Immature natural killer cell (primary cell): ENCODE measurements at regions not wholly inside any gene's neighbourhood (a gene's known extent, or its start where the extent isn't known, plus 50 kb on each side); places are given as distances from the start of the nearest gene placed in this dataset.
"Not testable (repeated sequence)": the region's sequence is repeated elsewhere in the genome, so short reads cannot be mapped to it uniquely, and the experiment has no call there.

Source experiments
- DNase-seq, 3 donors: peaks; one replicate each; pipeline ENCODE4 v3.0.0; 2022; ENCODE audit warnings: mixed read lengths in 1 of 3
- H3K27ac Mint-ChIP-seq, 6 donors: one replicate each; pipeline ENCODE4 v1.8.0; 2020; ENCODE audit warnings: mixed read lengths in 6 of 6, mild to moderate bottlenecking in 5 of 6, inconsistent platforms in 4 of 6, moderate library complexity in 3 of 6
- H3K27me3 Mint-ChIP-seq, 3 donors: one replicate each; pipeline ENCODE4 v1.8.0; 2020 to 2021; ENCODE audit warnings: low read depth in 3 of 3, mild to moderate bottlenecking in 3 of 3, mixed read lengths in 3 of 3, moderate library complexity in 3 of 3, inconsistent platforms in 1 of 3
- H3K36me3 Mint-ChIP-seq, 3 donors: one replicate each; pipeline ENCODE4 v1.8.0; 2020; ENCODE audit warnings: mixed read lengths in 3 of 3, inconsistent platforms in 2 of 3, mild to moderate bottlenecking in 2 of 3
- H3K4me1 Mint-ChIP-seq, 2 donors: one replicate each; pipeline ENCODE4 v1.8.0; 2020; ENCODE audit warnings: inconsistent platforms in 2 of 2, mild to moderate bottlenecking in 2 of 2, mixed read lengths in 2 of 2, moderate library complexity in 1 of 2
- H3K4me3 Mint-ChIP-seq, 5 donors: one replicate each; pipeline ENCODE4 v1.8.0; 2020; ENCODE audit warnings: mild to moderate bottlenecking in 5 of 5, mixed read lengths in 5 of 5, inconsistent platforms in 3 of 5, moderate library complexity in 3 of 5
- H3K9me3 Mint-ChIP-seq, 6 donors: one replicate each; pipeline ENCODE4 v1.8.0; 2020; ENCODE audit warnings: mild to moderate bottlenecking in 6 of 6, mixed read lengths in 6 of 6, inconsistent platforms in 4 of 6, moderate library complexity in 3 of 6

- no peak overlapping the region for H3K27ac Mint-ChIP-seq
- no peaks in the 10 kb centered on the region for H3K4me1 Mint-ChIP-seq
- DNase-seq: no peak
- no peaks in the 10 kb centered on the region for H3K36me3 Mint-ChIP-seq
- H3K9me3 Mint-ChIP-seq: peaks cover 0 to 3% (median 0%) of the 10 kb centered on the region in 6 donors
- peaks cover 0 to 3% (median 0%) of the 10 kb centered on the region in 3 donors for H3K27me3 Mint-ChIP-seq
- H3K4me3 Mint-ChIP-seq: no peak overlapping the region
These were observed 104.9 kb downstream of the CEP44 start for GRCh38 chr4:174388461-174389145.

GRCh38 chr4:174387721-174388120 lies 104.0 kb downstream of the CEP44 start:
- no peak overlapping the region for H3K4me3 Mint-ChIP-seq
- no peak for DNase-seq
- H3K4me1 Mint-ChIP-seq: no peaks in the 10 kb centered on the region
- H3K27ac Mint-ChIP-seq: no peak overlapping the region
- H3K9me3 Mint-ChIP-seq: peaks cover 0 to 3% (median 0%) of the 10 kb centered on the region in 6 donors
- H3K27me3 Mint-ChIP-seq: peaks cover under 1 to 3% (median 1%) of the 10 kb centered on the region in 3 donors
- no peaks in the 10 kb centered on the region for H3K36me3 Mint-ChIP-seq

- Mint-ChIP-seq H3K27me3 (peaks cover 1 to 3% (median 2%) of the 10 kb centered on the region in 3 donors), H3K4me1 (no peaks in the 10 kb centered on the region), H3K27ac (no peak overlapping the region), H3K4me3 (no peak overlapping the region), H3K36me3 (no peaks in the 10 kb centered on the region), H3K9me3 (peaks cover 0 to 3% (median 0%) of the 10 kb centered on the region in 6 donors)
- no peak for DNase-seq
These were observed 103.4 kb downstream of the CEP44 start for GRCh38 chr4:174387143-174387542.

GRCh38 chr4:174383783-174384182 lies 100.1 kb downstream of the CEP44 start:
- H3K27ac Mint-ChIP-seq: no peak overlapping the region
- H3K4me1 Mint-ChIP-seq: peaks cover 0 to 2% of the 10 kb centered on the region in 2 donors
- no peak for DNase-seq
- peaks cover 1 to 3% (median 3%) of the 10 kb centered on the region in 3 donors for H3K27me3 Mint-ChIP-seq
- H3K36me3 Mint-ChIP-seq: no peaks in the 10 kb centered on the region
- no peaks in the 10 kb centered on the region for H3K9me3 Mint-ChIP-seq
- H3K4me3 Mint-ChIP-seq: no peak overlapping the region

GRCh38 chr4:174382938-174383605 lies 99.4 kb downstream of the CEP44 start:
- not testable (repeated sequence) for H3K36me3 Mint-ChIP-seq, H3K27me3 Mint-ChIP-seq, H3K9me3 Mint-ChIP-seq, H3K4me3 Mint-ChIP-seq, H3K27ac Mint-ChIP-seq, DNase-seq, H3K4me1 Mint-ChIP-seq
